ENCODE measurements at regions not wholly inside any gene's neighbourhood (a gene's known extent, or its start where the extent isn't known, plus 50 kb on each side); places are given as distances from the start of the nearest gene placed in this dataset.

GRCh38 chr1:219304227-219305226, 130.8 kb downstream of the LYPLAL1 start:
- H3K4me3 ChIP-seq (replicated peaks; ENCODE audit: low read depth, low read length) = no peak overlapping the region
- TF ChIP-seq CTCF (IDR thresholded peaks at IDR 0.05; ENCODE audit: low read depth, low read length, missing control alignments) = no peak
- DNase-seq (ENCODE audit: extremely low read depth, low read depth) = no peak

GRCh38 chr1:219302697-219303096, 129.0 kb downstream of the LYPLAL1 start:
- no peak overlapping the region for H3K4me3 ChIP-seq (replicated peaks; ENCODE audit: low read depth, low read length)
- TF ChIP-seq CTCF (IDR thresholded peaks at IDR 0.05; ENCODE audit: low read depth, low read length, missing control alignments) = no peak
- DNase-seq (ENCODE audit: extremely low read depth, low read depth) = no peak

GRCh38 chr1:219299420-219299819, 125.7 kb downstream of the LYPLAL1 start:
- TF ChIP-seq CTCF (IDR thresholded peaks at IDR 0.05; ENCODE audit: low read depth, low read length, missing control alignments) = no peak
- no peak overlapping the region for H3K4me3 ChIP-seq (replicated peaks; ENCODE audit: low read depth, low read length)
- no peak for DNase-seq (ENCODE audit: extremely low read depth, low read depth)

GRCh38 chr1:219298571-219299148, 125.0 kb downstream of the LYPLAL1 start:
- DNase-seq (ENCODE audit: extremely low read depth, low read depth) = no peak
- no peak for TF ChIP-seq CTCF (IDR thresholded peaks at IDR 0.05; ENCODE audit: low read depth, low read length, missing control alignments)
- H3K4me3 ChIP-seq (replicated peaks; ENCODE audit: low read depth, low read length) = no peak overlapping the region

- TF ChIP-seq CTCF (IDR thresholded peaks at IDR 0.05; ENCODE audit: low read depth, low read length, missing control alignments) = no peak
- H3K4me3 ChIP-seq (replicated peaks; ENCODE audit: low read depth, low read length) = no peak overlapping the region
- no peak for DNase-seq (ENCODE audit: extremely low read depth, low read depth)
Observed at GRCh38 chr1:219296430-219297355, 123.0 kb downstream of the LYPLAL1 start.

GRCh38 chr1:219294251-219294650, 120.6 kb downstream of the LYPLAL1 start:
- no peak overlapping the region for H3K4me3 ChIP-seq (replicated peaks; ENCODE audit: low read depth, low read length)
- TF ChIP-seq CTCF (IDR thresholded peaks at IDR 0.05; ENCODE audit: low read depth, low read length, missing control alignments) = no peak
- DNase-seq (ENCODE audit: extremely low read depth, low read depth) = no peak
